IPS-15b (cell line): ENCODE measurements at regions not wholly inside any gene's neighbourhood (a gene's known extent, or its start where the extent isn't known, plus 50 kb on each side); places are given as distances from the start of the nearest gene placed in this dataset.

Experiments
- H3K27me3 ChIP-seq: one replicate; pipeline ENCODE4 v1.6.1; 2013; ENCODE audit warnings: low read length; ENCODE audit not compliant: control insufficient read depth, insufficient read depth
- H3K36me3 ChIP-seq: one replicate; pipeline ENCODE4 v1.6.1; 2013; ENCODE audit warnings: low read length; ENCODE audit not compliant: control insufficient read depth, insufficient read depth
- H3K4me1 ChIP-seq: one replicate; pipeline ENCODE4 v1.6.1; 2013; ENCODE audit warnings: mild to moderate bottlenecking, low read length; ENCODE audit not compliant: control insufficient read depth, insufficient read depth
- H3K4me3 ChIP-seq: one replicate; pipeline ENCODE4 v1.5.1; 2013; ENCODE audit warnings: low read depth, low read length
- H3K9ac ChIP-seq: one replicate; pipeline ENCODE4 v1.6.1; 2013; ENCODE audit warnings: low read depth, mild to moderate bottlenecking, low read length
- H3K9me3 ChIP-seq: one replicate; pipeline ENCODE4 v1.6.1; 2013; ENCODE audit warnings: mild to moderate bottlenecking, low read length; ENCODE audit not compliant: control insufficient read depth, insufficient read depth

- Histone ChIP-seq H3K9ac (no peak overlapping the region), H3K4me3 (no peak overlapping the region), H3K27me3 (no peaks in the 10 kb centered on the region), H3K36me3 (no peaks in the 10 kb centered on the region), H3K4me1 (peaks cover 6% of the 10 kb centered on the region), H3K9me3 (no peaks in the 10 kb centered on the region)
Measured at GRCh38 chr2:59560769-59561168, 992.7 kb downstream of the BCL11A start.

DNA sequence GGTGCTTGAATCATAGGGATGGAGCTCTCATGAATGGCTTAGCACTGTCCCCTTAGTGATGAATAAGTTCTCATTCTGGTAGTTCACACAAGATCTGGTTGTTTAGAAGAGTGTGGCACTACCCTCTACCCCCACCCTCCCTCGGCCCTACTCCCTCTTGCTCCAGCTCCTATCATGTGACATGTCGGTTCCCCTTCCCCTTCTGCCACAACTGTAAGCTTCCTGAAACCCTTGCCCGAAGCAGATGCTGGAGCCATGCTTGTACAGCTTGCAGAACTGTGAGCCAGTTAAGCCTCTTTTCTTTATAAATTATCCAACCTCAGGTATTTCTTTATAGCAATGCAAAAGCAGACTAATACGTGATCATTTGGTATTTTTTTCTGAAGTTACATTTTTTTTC, 1012.6 kb downstream of the BCL11A start:
- Histone ChIP-seq H3K4me1 (no peaks in the 10 kb centered on the region), H3K4me3 (no peak overlapping the region), H3K36me3 (no peaks in the 10 kb centered on the region), H3K27me3 (no peaks in the 10 kb centered on the region), H3K9me3 (no peaks in the 10 kb centered on the region), H3K9ac (no peak overlapping the region)

DNA sequence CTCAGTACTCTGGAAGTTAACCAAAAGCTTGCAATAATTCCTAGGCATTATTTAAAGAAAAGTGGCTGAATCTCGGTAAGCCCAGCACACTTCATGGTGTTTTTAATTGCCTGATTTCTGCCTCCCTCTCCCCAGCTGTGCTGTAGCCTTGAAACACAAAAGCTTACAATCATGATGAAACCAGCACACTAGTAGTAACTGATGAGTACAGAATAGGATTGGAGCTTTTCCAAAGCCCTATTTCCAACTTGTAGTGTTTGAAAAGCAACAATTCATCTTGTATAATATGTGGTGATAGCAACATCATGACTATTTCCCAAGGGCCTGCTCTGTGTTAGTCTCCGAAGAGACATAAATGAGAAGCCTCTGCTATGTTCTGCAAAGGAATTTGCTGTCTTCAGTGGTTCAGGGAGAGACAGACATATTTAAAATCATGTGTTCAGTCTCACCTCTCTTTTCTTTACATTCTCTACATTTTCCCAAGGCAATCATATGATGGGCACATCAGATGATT, 1015.0 kb downstream of the BCL11A start:
- no peak overlapping the region for H3K9ac ChIP-seq
- no peaks in the 10 kb centered on the region for H3K9me3 ChIP-seq
- H3K4me1 ChIP-seq, result no peaks in the 10 kb centered on the region
- no peaks in the 10 kb centered on the region for H3K36me3 ChIP-seq
- H3K4me3 ChIP-seq, result no peak overlapping the region
- no peaks in the 10 kb centered on the region for H3K27me3 ChIP-seq

- no peak overlapping the region for H3K4me3 ChIP-seq
- H3K9me3 ChIP-seq, result no peaks in the 10 kb centered on the region
- H3K4me1 ChIP-seq, result no peaks in the 10 kb centered on the region
- no peaks in the 10 kb centered on the region for H3K36me3 ChIP-seq
- H3K27me3 ChIP-seq, result no peaks in the 10 kb centered on the region
- H3K9ac ChIP-seq, result no peak overlapping the region
Measured at GRCh38 chr2:59532808-59533207, 1020.6 kb downstream of the BCL11A start.

- H3K36me3 ChIP-seq, result no peaks in the 10 kb centered on the region
- no peaks in the 10 kb centered on the region for H3K4me1 ChIP-seq
- no peaks in the 10 kb centered on the region for H3K27me3 ChIP-seq
- H3K4me3 ChIP-seq, result no peak overlapping the region
- no peaks in the 10 kb centered on the region for H3K9me3 ChIP-seq
- H3K9ac ChIP-seq, result no peak overlapping the region
Measured at GRCh38 chr2:59530258-59530657, 1023.2 kb downstream of the BCL11A start.

DNA sequence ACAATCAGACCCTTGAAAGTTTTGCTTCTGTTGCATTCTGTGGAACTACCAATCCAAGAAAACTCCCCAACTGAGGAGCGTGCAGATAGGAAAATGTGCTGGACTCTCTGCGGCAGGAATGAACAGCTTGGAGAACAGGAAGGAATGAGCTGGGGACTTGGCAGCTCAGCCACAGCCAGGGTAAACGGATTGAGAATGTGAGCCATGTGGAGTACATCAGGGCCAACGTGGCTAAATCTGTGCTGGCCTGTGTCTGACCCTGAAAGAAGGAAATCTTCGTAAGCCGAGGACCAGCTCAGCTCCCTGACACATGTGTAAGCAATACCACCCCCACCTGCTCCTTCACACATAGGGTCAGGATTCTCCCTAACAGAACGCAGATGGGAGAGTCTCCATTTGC, 1023.7 kb downstream of the BCL11A start:
- Histone ChIP-seq H3K9me3 (no peaks in the 10 kb centered on the region), H3K4me1 (no peaks in the 10 kb centered on the region), H3K36me3 (no peaks in the 10 kb centered on the region), H3K27me3 (no peaks in the 10 kb centered on the region), H3K9ac (no peak overlapping the region), H3K4me3 (no peak overlapping the region)

- H3K4me3 ChIP-seq, result no peak overlapping the region
- no peaks in the 10 kb centered on the region for H3K36me3 ChIP-seq
- H3K9ac ChIP-seq, result no peak overlapping the region
- no peaks in the 10 kb centered on the region for H3K27me3 ChIP-seq
- H3K4me1 ChIP-seq, result no peaks in the 10 kb centered on the region
- H3K9me3 ChIP-seq, result no peaks in the 10 kb centered on the region
Measured at GRCh38 chr2:59528525-59528924, 1024.9 kb downstream of the BCL11A start.

- Histone ChIP-seq H3K4me1 (no peaks in the 10 kb centered on the region), H3K9me3 (no peaks in the 10 kb centered on the region), H3K27me3 (no peaks in the 10 kb centered on the region), H3K9ac (no peak overlapping the region), H3K4me3 (no peak overlapping the region), H3K36me3 (no peaks in the 10 kb centered on the region)
Measured at GRCh38 chr2:59502981-59503380, 1050.5 kb downstream of the BCL11A start.

GRCh38 chr2:59490994-59491393, 1062.5 kb downstream of the BCL11A start:
- Histone ChIP-seq H3K27me3 (no peaks in the 10 kb centered on the region), H3K4me3 (no peak overlapping the region), H3K4me1 (no peaks in the 10 kb centered on the region), H3K9ac (no peak overlapping the region), H3K36me3 (no peaks in the 10 kb centered on the region), H3K9me3 (no peaks in the 10 kb centered on the region)

- no peaks in the 10 kb centered on the region for H3K27me3 ChIP-seq
- H3K4me3 ChIP-seq, result no peak overlapping the region
- H3K36me3 ChIP-seq, result no peaks in the 10 kb centered on the region
- no peak overlapping the region for H3K9ac ChIP-seq
- H3K4me1 ChIP-seq, result no peaks in the 10 kb centered on the region
- H3K9me3 ChIP-seq, result no peaks in the 10 kb centered on the region
Measured at GRCh38 chr2:59490192-59490591, 1063.3 kb downstream of the BCL11A start.

- Histone ChIP-seq H3K9ac (no peak overlapping the region), H3K9me3 (no peaks in the 10 kb centered on the region), H3K4me1 (no peaks in the 10 kb centered on the region), H3K36me3 (no peaks in the 10 kb centered on the region), H3K4me3 (no peak overlapping the region), H3K27me3 (no peaks in the 10 kb centered on the region)
Measured at GRCh38 chr2:59484673-59485072, 1068.8 kb downstream of the BCL11A start.

DNA sequence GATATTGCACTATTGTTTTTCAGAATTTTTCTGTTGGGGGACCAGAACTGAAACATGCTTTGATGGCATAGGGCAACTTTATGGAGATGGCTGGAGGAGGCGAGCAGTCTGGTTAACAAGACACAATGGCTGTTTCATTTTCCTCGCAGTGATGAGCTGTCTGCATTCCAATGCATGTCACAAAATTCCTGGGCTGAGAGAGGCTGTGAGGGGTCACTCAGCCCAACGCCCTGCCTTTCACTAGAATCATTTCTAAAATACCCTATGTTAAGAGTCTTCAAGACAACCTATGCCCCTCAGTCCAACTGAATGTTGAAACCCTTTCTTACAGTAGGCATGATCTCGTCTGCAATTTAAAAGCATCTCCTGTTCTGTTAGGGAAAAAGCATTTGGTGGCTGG, 1090.0 kb downstream of the BCL11A start:
- Histone ChIP-seq H3K4me1 (no peaks in the 10 kb centered on the region), H3K4me3 (no peak overlapping the region), H3K9ac (no peak overlapping the region), H3K9me3 (no peaks in the 10 kb centered on the region), H3K27me3 (no peaks in the 10 kb centered on the region), H3K36me3 (no peaks in the 10 kb centered on the region)
